Transverse colon (tissue), 1 donor: ENCODE measurements at regions not wholly inside any gene's neighbourhood (a gene's known extent, or its start where the extent isn't known, plus 50 kb on each side); places are given as distances from the start of the nearest gene placed in this dataset.

Experiments used
- EP300 ChIP-seq: sonication (generic); formaldehyde crosslinking; IDR thresholded peaks from one replicate; pipeline ENCODE4 v1.6.1; 2017; ENCODE audit warnings: antibody characterized with exemption, low read depth
- POLR2A ChIP-seq: fragments of 450-650 bp; IDR thresholded peaks from one replicate; pipeline ENCODE4 v1.6.1; 2016; ENCODE audit warnings: antibody characterized with exemption, mild to moderate bottlenecking, moderate library complexity

DNA sequence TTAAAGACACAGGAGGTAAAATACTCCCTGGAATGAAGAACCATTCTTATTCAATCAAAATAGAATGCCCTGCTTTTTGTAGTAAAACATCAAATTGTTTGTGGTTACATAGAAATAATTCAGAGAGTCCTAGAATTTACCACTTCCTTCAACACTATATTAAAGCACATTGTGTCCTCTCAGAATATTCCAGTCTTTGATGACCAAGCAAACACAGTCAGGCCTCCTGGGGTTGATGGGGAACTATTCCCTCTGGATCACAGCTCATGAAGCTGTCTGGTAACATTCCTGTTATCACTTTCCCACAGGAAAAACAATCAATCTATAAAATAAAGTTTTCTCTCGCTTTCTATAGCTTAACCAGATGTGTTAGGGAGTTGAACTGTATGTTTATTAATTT, 389.3 kb downstream of the KCNA4 start:
- no peak for TF ChIP-seq EP300
- TF ChIP-seq POLR2A: no peak
